Peyer's patch (tissue), 4 donors: ENCODE measurements at regions not wholly inside any gene's neighbourhood (a gene's known extent, or its start where the extent isn't known, plus 50 kb on each side); places are given as distances from the start of the nearest gene placed in this dataset.

ENCODE experiments used
- CTCF ChIP-seq, 6 experiments: fragments of 450-650 bp in 4 of 6; fragments of 200-600 bp in 2 of 6; sonication (generic) in 1 of 6; IDR thresholded peaks; one replicate each; pipeline ENCODE4 v1.5.1; 2017 to 2019; ENCODE audit warnings: antibody characterized with exemption in 6 of 6, mild to moderate bottlenecking in 3 of 6, moderate library complexity in 1 of 6
- POLR2A ChIP-seq, 2 donors: fragments of 450-650 bp; IDR thresholded peaks; one replicate each; pipeline ENCODE4 v1.5.1; 2017; ENCODE audit warnings: antibody characterized with exemption in 2 of 2, mild to moderate bottlenecking in 2 of 2, moderate library complexity in 2 of 2

- no peak for TF ChIP-seq CTCF (IDR thresholded peaks at IDR 0.05)
- TF ChIP-seq POLR2A (IDR thresholded peaks at IDR 0.05): no peak
Observed at GRCh38 chr13:24063281-24063877, 97.1 kb upstream of the SPATA13 start.
